GM21423 (cell line): ENCODE measurements at regions not wholly inside any gene's neighbourhood (a gene's known extent, or its start where the extent isn't known, plus 50 kb on each side); places are given as distances from the start of the nearest gene placed in this dataset.
"Not testable (repeated sequence)": the region's sequence is repeated elsewhere in the genome, so short reads cannot be mapped to it uniquely, and the experiment has no call there.

Source experiments
- ATAC-seq: cut with Tn5 transposase; IDR thresholded peaks from one replicate; pipeline ENCODE4 v1.9.1; 2021; ENCODE audit warnings: mild to moderate bottlenecking, moderate library complexity; ENCODE audit not compliant: unreplicated experiment

GRCh38 chr11:81339521-81339920, 1394.1 kb downstream of the FAM181B start:
- ATAC-seq, result no peak

- no peak for ATAC-seq
Measured at GRCh38 chr11:81337756-81338155, 1395.9 kb downstream of the FAM181B start.

GRCh38 chr11:81332276-81332675, 1401.4 kb downstream of the FAM181B start:
- no peak for ATAC-seq

- ATAC-seq, result no peak
Measured at GRCh38 chr11:81331611-81332235, 1401.9 kb downstream of the FAM181B start.

DNA sequence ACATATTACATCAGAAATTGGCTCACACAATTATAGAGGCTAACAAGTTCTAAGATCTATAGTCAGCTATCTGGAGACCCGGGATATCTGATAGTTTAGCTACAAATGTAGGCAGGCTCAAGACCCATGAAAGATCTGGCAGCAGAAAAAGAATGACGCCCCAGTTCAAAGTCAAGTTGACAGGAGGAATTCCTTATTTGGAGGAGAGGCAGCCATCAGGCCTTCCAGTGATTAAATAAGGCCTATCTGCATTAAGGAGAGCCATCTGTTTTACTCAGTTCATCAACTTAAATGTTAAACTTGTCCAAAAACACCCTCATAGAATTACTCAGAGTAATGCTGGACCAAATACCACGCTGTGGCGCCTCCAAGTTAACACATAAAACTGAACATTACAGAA, 1402.6 kb downstream of the FAM181B start:
- ATAC-seq, result no peak

- ATAC-seq, result no peak
Measured at GRCh38 chr11:81303038-81303664, 1430.5 kb downstream of the FAM181B start.

- no peak for ATAC-seq
Measured at GRCh38 chr11:81301166-81301830, 1432.4 kb downstream of the FAM181B start.

- ATAC-seq, result no peak
Measured at GRCh38 chr11:81286959-81287358, 1446.7 kb downstream of the FAM181B start.

DNA sequence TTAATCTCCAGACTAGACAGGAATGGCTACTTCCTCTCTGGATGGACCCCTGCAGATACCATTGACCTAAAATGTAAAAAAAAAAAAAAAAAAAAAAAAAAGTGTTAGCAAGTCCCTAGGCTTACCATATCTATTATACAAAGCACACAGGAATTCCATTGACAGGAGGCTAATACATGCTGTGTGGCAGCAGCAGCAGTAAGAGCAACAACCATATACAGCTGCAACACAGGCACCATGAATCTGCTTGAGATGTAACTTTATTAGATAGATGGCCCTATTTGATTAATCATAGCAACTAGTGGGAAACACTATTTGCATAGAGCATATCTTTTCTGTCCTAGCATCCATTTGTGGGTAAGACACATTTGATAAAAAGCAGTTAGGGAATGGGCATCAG, 1447.1 kb downstream of the FAM181B start:
- no peak for ATAC-seq

GRCh38 chr11:81280228-81280627, 1453.4 kb downstream of the FAM181B start:
- ATAC-seq, result not testable (repeated sequence)

DNA sequence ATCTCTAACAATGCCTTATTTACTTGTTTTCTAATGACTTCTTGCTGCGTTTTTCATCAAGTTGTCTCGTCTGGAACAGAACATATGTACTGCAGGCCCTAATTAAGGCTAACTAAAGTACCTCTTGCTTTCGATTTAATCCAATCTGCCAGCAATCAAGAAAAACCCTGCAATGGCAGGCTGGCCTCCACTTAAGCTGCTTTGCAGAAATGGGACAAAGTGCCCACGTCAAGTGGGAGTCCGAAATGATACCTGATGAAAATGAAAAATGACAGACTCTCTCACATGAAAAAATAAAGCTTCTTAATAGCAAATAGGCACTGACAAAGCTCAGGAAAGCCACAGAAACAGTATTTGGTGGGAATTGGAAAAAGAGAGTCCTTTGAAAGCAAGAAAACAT, 1454.7 kb downstream of the FAM181B start:
- no peak for ATAC-seq

DNA sequence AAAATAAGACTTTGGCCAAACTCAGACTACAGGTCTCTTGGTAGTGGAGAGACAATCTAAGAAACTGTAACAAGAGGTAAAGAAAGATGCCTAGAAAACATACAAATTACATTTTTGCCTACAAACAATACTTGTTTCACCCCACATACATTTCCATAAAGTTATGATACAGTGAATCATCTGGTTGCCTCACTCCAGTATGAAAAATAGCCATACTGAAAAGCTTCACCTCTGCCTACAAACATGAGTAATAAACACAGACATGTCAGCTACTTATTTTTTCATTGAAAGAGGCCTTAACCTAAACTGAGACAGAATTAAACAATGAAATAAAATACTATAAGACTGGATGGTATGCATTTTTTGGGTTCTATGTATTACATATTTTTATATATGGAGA, 1463.0 kb downstream of the FAM181B start:
- no peak for ATAC-seq

DNA sequence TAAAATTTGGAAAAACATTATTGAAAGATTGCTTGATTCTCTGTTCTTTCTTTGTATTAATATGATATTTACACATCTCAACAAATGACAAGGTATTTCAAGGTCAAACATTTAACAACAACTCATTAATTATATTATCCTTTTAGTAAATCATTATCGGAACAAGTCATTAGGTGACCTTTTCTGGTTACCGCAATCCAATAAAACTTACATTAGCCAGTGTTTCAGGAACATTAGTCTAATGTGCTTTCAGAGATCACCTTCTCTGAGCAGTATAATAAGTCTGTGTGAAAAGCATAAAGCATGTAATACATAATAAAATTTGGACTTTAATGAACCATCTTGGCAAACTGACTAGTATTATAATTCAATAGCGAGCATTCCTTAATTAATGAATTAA, 1466.4 kb downstream of the FAM181B start:
- ATAC-seq, result no peak

DNA sequence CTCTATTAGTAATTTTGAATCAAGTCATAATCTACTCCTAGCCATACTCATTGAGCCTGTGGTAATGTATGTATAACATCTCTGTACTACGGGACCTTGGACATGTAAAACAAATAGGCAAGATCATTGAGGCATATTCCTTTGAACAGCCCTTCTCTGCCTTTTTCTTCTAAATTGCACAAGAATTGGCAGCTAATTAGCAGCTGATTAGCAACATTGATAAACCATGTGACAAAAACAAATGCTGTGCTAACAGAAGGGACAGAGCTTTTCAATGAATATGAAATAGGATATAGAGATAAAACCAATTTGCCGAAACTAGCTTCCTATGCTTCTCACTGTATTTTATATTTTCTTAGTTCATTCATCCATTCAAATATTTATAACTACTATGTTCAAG, 1474.2 kb downstream of the FAM181B start:
- ATAC-seq, result no peak

DNA sequence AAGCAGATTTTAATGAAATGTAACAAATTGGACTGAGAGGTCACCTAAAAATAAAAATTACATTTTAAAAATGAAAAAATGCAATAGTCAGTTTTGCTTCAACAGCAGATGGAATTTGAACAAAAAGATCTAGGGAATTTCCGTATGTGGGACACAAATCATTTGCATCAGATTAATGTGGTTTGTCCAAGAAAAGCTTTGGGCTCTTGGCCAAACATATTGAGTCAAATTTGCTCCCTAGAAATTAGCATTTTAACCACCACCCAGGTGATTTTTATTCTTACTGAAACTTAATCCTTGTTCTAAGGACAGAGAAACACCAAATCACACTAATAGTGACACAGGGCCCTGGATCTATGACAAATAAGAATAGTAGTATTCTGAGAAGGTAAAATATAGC, 1477.8 kb downstream of the FAM181B start:
- ATAC-seq, result no peak

GRCh38 chr11:81253244-81253643, 1480.4 kb downstream of the FAM181B start:
- ATAC-seq, result no peak

DNA sequence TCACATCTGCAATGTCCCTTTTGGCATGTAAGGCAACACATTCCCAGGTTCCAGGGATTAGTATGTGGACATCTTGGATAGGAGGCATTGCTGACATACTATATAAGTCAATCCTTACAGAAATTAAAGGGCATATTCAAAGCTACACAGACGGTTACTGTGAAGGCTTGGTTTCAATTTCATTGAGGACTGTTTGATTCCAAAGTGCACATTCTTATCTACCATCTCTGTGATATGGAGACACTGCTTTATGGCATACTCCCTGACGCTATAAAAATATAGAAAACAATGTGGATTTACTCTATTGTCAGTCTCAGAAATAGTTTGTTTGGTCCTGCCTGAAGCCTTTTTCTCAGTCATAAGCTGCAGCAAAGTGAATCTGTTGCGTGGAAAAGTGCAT, 1486.7 kb downstream of the FAM181B start:
- ATAC-seq, result no peak

DNA sequence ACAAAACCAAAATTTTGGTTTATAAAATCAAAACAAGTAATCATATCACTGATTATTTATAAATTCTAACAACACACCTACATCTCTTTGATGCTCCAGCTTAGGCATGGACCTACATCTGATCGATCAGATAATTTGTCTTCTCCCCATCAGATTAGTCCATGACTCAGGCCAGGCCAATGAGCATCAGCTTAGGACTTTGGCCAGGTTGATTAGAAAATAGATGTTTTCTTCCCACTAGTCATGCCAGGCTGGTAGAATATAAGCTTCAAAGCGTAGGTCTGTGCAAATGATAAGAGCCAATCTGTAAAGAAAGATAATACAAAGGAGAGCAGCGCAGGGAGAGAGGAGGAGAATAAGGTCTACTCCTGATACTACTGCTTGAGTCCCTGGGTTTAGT, 1487.9 kb downstream of the FAM181B start:
- ATAC-seq, result no peak

DNA sequence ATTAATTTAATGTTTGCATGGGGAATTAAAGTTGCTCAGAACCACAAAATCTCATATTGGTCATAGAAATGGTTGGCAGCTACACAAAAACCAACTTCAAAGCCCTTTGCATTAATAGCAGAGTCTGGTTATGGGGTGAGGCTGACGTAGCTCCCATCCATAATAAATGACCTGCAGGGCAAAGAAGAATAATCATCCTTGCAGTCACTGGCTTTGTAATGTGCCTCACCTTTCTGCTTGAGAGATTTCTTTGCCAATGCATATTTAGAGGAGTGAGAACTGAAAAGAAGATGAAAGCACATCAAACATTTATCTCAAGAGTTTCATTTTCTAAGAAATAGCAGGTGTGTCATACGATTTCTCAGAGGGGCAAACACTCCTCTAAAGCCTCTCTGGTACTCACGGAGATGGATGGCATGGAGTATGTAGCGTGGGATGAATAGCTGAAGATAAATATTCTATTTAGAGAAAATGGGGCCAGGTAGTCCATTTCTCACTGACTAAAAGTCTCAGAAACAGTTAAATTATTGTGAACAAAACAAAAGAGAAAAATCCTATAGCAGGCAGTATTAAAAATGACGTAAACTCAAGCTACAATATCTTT, 1491.9 kb downstream of the FAM181B start:
- ATAC-seq, result no peak

DNA sequence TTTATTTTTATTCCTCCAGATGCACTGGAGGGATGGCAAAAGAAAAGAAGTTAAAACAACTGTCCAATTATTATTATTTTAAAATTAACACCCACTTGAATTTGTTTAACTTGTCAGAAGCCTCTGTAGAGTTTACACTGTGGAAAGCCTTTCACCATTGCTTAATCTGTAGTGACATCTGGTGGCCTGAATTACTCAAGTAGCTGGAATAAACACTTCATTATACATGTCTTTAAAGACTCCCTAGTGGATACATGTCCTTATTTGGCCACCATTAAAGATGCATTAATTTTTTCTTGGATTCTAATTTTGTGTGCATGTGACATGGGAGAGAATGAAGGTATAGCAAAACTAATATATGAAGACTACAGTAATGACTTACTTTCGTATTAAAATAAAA, 1496.5 kb downstream of the FAM181B start:
- no peak for ATAC-seq

GRCh38 chr11:81227409-81227808, 1506.3 kb downstream of the FAM181B start:
- not testable (repeated sequence) for ATAC-seq

DNA sequence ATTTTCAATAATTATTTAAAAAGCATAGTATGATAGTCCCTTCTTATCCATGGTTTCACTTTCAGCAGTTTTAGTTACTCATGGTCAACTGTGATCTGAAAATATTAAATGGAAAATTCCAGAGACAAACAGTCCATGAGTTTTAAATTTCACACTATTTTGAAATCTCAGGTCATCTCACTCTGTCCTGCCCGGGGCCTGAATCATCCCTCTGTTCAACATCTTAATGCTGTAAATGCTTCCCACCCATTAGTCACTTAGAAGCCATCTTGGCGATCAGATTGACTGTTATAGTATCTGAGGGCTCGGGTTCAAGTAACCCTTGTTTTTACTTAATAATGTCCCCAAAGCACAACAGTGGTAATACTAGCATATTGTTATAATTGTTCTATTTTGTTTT, 1509.3 kb downstream of the FAM181B start:
- ATAC-seq, result no peak
